NOMO-1 (cell line): ENCODE measurements at regions not wholly inside any gene's neighbourhood (a gene's known extent, or its start where the extent isn't known, plus 50 kb on each side); places are given as distances from the start of the nearest gene placed in this dataset.
"Not testable (repeated sequence)": the region's sequence is repeated elsewhere in the genome, so short reads cannot be mapped to it uniquely, and the experiment has no call there.

ENCODE experiments used
- DNase-seq, 2 experiments: peaks; one replicate each; lab custom pipeline; 2025; ENCODE audit not compliant: unreplicated experiment in 2 of 2; lab: John Stamatoyannopoulos, UW

DNA sequence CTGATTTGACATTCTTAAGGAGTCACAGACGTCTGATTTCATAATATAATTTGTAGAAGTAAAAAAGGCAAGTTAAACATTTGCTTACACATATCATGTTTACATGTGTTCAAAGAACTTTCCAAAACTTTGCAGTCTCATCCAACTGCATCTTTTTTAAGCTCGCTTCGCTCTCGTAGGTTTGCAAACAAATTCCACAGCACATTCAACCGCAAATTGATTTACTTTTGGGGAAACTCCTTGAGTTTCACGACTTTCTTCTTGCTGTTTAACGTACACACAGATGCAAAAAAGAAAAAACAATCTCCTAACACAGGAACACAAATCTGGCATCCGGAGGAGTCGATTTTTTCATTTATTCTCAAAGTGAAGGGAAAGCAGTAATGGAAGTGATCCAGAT is 1149.5 kb downstream of the VRK1 start:
- DNase-seq: no peak

DNA sequence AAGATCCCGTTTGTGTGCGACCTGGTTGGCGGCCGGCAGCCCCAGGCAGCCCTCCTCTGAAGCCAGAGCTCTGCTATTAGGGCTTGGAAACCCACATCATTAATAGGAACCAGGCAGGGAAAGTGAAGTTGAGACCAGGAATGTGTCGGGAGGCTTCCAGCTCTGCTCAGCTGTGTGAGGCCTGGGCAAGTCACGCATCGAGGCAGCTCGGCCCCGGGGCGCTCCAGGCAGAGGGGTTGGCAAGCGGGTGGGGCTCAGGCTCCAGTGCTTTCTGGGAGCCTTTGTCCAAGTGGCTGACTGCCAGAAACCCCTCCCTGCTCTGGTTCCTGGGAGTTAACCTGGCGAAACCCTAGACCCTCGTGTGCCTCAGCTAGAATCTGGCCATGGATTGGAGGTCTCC is 1151.7 kb downstream of the VRK1 start:
- no peak for DNase-seq

DNA sequence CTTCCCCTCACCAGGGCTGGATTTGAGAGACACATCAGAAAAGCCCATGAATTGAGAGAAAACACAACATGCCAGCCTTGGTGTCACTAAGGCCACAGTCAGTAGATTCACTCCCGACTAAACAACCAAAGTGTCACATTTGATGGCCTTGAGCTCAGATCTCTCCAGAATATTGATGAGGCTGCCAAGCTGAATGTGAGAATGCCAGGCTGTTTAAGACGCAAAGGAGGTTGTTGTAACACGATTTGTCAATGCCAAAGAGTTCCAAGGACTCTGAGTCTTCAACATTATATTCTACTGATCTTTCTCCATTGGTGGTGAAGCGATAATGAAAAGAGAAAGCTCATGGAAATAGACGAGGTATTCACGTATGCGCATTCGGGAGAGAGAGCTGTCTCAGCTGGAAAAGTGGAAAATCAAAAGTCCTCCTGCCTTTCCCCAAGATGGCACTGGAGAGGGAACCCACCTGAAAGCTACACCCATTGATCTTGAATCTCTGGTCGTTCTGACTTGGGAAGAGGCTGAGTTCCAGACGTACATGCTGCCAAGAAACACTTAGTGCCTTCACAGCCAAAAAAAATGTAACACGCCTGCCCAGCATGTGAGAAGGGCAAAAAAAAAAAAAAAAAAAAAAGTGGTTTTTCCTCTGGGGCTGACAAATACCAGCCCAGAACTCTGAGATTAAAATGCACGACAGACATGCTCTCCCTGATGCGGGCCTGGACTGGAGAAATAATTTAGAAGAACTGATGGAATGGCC is 1159.6 kb downstream of the VRK1 start:
- no peak for DNase-seq

DNA sequence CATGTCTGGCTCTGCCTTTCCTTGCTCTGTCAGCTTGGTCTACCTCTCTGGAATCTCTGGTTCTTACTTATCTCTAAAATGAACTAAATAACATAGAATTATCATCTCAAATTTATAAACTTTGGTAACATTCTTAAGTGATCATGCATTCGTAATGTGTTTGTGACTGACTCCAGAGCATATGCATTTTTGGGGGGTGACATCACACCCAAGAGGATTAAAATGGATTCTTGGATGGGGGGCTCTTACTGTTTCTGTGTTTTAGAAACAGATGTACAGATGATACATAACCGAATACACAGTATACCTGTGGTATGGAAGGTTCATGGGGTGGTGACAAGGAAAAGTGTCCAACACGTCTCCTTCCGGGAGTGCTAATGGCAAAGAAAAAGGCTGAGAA is 1162.1 kb downstream of the VRK1 start:
- no peak for DNase-seq

DNA sequence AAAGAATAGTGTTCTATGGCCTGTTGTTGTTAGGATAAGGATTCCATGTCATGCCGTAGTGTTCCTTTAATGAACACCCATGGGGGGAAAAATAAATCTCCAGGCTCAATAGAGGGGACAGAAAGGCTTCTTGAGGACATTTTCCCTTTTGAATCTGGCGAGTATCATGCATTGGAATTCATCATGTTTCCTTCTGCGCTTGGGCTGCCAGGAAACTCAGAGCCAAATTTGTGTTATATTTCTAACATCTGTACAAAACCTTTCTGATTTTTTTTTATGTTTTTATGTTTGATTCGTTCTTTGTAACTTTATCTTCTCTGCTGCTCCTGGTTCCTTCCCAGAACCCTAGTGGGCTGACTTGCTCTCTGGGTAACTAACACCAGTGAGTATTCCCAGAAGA is 1163.3 kb downstream of the VRK1 start:
- no peak for DNase-seq

DNA sequence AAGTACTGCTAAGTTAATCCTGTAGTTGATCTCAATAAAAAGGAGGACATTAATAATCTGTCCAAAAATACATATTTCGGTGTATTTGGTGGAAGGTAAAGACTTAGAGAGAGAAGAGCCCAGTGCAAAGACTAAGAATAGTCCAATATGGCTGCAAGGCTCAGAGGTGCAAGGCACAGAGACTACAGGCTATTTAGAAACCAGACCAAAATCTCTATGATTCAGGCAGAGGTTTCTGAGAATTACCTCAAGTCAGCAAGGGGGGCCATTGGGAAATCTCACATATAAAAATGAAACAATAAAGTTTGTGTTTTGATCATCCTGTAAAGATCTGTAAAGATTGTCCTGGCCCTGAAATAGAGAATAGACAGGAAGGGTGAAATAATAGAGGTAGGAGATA is 1173.0 kb downstream of the VRK1 start:
- DNase-seq: no peak

DNA sequence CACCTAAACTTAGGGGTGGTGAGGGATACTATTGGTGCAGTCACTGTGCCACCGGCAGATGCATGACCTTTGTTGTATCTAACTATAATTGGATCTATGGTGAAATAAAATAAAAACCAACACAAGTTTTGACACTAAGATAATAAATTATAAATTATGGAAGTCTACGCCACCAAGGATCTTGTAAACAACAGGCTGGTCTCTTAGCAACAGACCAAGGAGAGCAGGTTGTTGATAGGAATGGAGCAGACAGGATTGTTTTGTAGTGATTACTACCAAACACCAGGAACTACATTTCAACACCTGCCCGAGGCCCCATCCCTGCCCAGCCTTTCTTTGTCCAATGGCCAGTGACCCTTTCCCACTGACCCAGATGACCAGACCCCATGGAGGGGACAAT is 1178.0 kb downstream of the VRK1 start:
- no peak for DNase-seq

DNA sequence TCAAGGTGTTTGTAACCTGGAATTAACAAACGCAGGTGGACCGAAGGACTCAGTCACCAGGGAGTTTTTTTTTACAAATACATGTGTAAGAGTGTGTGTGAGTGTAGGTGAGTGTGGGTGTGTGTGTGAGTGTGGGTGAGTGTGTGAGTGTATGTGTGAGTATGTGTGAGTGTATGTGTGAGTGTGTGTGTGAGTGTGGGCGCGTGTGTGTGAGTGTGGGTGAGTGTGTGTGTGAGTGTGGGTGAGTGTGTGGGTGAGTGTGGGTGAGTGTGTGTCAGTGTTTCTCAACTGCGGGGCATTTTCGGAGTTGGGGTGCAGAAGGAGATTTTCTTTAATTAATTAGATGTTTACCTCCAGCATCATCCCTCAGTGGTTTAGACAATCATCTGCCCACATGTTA is 1178.8 kb downstream of the VRK1 start:
- no peak for DNase-seq

DNA sequence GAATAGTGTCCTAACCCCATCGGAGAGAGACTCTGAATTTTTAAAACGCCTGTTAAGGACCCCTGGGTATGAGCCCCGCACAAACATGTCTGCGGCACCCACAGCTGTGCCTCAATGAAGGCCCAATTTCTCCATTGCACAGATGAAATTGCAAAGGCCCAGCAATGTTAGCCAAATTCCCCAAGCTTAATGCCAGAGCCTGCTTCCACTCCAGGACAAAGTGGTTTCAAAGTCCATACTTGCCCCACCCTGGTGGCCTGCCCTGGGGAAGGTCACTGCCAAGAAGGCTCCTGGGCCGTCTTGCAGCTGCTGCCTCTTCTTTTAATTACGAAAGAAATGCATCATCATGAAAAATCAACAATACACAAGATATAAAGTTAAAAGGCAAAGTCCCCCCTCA is 1179.7 kb downstream of the VRK1 start:
- DNase-seq: no peak

DNA sequence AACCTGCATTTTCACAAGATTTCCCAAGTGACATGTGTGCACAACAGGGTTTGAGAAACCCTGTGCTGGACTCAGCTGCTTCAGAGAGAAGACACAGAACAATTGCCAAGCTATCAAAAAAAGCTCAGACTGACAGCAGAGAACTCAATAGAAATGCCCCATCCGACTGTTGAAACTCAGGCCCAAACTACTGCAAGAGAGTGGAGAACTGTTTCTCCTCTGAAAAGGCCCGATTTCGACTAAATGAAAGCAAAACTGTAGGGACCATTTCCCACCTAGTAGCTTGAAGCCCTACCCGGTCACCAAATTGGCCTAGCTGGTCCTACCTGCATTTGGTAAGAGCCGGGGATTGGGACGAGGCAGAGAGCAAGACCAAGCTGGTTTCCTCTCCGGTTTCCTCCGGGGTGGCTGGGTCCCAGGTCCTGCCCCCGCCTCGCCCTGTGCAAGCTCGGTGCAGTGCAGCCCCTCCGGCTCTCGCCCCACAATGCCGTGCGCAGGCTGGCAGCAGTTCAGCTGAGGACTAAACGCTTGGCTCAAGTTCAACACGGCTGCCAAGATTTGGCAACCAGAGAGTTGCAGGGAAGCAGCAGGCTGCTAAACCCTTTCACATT is 1180.6 kb downstream of the VRK1 start:
- no peak for DNase-seq

DNA sequence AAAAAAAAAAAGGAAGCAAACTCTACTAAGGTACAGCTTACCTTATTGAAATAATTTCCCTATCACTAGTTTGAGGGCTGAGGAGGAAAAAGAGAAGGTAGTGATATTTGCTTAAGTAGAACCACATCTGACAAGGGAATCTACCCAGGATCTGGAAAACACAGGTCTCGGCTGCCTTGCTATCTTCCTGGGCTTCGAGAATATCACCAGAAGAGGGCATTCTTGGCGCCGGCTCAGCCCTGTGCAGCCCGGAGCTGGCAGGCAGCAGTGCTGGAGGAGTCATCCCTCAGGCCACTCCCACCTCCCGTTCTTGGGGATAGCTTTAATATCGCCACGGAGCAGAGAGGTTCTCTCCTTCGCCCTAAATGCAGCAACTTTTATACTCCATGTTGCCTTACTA is 1181.2 kb downstream of the VRK1 start:
- DNase-seq: no peak

DNA sequence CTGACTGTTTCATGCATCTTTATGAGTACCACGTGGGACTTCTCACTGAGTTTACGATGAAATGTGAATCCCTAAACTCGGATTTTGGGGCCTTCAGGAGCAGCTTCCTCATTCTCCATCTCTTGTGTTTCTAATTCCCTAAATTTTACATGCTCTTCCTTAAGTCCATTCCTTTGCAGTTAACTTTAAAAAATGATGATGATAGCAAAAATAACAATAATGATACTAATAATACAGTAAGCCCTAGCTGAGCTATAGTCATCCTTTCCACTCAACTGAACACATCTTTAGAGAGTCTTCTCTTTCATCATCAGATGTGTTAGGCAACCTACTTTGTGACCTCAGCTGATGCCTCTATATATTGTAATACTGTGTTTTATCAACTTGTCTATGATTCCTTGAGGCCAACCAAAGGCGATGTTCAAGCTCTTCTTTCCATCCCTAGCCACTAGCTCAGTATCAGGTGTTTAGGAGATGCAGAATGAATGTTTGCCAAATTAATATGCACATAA is 1196.4 kb downstream of the VRK1 start:
- no peak for DNase-seq

DNA sequence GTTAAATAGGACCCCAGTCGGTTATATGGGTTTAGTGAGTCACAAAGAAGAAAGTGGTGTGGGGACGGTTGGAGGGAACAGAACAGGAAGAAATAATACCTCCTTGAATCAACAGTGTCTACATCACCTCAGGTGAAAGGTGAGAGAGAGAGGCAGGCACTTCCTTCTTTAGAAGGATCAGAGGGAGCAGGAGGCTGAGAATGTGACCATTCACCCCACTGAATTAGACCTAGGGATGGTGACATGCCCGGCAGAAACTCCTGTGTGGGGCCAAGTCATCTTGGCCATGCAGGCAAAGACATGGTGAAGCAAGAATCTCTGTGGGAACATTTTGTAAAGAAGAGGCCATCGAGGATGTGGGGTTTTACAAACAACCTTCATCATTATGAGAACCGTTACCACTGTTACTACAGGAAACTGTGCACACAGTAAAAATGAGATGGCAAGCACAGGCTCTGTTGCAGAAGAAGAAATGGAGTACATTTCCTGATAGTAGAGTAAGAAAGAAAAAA is 1196.9 kb downstream of the VRK1 start:
- no peak for DNase-seq

DNA sequence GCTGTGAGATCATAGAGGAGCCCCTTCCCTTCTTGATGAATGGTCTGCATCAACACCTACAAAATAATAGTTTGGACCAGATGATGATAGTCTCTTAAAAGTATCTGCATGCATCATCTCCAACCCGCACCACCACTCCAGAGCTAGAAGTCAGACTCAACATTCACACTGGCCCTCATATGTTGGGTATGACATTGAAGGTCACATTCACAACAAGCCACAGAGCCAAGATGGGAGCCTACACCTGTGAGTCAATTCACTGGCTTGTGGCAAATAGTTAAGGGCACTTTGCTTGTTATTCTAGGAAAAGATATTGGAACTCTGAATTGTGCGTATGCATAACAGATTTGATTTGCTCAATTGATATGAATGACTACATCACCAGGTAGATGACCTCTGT is 1197.9 kb downstream of the VRK1 start:
- no peak for DNase-seq

DNA sequence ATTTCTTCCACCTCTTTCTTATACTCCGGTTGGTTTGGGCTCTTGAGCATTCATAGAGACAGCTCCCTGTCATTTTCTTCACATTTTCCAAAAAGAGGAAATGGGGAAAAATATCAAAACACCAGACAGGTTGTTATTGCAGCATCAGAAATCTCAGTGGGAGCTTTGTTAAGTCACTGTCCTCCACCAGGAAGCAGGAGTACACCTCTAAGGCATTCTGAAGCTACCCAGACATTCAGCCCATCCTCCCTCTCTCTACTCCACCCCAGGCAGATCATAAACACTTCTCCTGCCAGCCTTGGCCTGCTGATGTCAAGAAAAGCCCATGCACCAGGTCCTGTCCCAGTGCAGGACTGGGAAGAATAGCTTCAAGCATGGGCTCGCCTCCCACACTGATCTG is 1198.3 kb downstream of the VRK1 start:
- no peak for DNase-seq

DNA sequence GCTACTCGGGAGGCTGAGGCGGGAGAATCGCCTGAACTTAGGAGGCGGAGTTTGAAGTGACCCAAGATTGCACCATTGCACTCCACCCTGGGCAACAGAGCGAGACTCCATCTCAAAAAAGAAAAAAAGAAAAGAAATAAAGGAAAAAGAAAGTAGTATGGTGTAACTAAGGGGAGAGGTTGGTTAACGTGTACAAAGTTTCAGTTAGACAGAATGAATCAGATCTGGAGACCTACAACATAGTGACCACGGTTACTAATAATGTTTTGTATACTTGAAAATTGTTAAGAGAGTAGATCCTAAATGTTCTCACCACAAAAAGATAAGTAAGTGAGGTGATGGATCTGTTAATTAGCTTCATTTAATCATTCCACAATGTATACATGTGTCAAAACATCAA is 1208.8 kb downstream of the VRK1 start:
- no peak for DNase-seq

DNA sequence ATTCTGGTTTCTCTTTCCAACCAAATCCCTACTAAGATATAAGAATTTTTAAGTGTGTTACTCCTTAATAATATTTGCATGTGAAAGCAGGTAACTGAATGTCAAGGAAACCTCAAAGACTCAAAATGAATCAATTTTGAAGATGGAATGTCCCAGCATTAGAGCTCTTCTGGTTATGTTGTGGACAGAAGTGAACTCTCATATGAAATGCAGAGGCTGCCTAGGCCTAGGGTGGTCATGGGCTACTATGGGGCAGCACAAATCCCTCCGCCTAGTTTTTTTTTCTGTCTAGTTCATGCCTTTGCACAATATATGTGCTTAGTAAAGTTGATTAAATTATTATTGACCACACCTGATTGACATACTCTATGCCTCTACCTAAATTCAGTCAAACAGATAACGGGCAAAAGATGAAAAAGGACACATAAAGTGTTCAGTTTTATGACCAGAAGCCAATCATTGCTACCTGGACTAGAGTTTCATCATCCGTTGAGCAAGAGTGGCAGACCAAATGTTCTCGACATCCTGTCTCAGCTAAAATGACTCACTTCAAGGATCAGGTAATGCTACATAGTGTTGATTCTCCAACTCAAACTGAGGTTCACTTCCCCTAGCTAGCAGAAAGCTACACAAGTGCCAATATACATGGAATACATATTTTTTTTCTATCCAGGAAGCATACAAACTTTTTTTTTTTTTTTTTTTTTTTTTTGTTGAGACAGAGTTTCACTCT is 1211.4 kb downstream of the VRK1 start:
- no peak for DNase-seq

DNA sequence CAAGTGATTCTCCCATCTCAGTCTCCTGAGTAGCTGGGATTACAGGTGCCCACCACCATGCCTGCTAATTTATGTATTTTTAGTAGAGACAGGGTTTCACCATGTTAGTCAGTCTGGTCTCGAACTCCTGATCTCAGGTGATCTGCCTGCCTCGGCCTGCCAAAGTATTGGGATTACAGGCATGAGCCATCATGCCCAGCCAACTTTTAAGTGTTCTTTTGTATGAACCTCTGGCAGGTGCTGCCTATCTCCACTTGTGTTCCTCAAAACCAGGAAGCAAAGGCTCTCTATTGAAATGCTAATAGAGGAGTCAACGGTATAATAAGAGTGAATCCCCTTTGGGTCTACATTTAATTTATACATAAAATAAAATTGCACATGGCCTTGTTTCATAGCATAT is 1212.0 kb downstream of the VRK1 start:
- DNase-seq: not testable (repeated sequence)

DNA sequence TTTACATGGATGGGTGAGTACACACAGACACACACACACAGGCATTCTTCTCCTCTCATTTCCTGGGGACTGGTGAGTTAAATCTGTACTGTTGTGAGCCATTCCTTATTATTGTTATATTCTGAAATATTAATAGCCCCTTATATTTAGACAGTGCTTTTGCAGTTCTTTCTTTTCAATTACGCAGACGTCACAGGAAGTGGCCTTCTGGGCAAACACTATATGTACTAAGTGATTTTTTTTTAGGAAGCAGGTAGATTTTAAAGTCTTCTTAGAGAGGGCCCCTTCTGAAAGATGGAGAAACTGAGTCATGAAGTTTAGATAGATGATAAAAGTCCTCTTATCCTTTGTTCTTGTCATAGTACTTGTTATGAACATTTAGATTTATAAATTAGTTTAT is 1213.6 kb downstream of the VRK1 start:
- DNase-seq: no peak

DNA sequence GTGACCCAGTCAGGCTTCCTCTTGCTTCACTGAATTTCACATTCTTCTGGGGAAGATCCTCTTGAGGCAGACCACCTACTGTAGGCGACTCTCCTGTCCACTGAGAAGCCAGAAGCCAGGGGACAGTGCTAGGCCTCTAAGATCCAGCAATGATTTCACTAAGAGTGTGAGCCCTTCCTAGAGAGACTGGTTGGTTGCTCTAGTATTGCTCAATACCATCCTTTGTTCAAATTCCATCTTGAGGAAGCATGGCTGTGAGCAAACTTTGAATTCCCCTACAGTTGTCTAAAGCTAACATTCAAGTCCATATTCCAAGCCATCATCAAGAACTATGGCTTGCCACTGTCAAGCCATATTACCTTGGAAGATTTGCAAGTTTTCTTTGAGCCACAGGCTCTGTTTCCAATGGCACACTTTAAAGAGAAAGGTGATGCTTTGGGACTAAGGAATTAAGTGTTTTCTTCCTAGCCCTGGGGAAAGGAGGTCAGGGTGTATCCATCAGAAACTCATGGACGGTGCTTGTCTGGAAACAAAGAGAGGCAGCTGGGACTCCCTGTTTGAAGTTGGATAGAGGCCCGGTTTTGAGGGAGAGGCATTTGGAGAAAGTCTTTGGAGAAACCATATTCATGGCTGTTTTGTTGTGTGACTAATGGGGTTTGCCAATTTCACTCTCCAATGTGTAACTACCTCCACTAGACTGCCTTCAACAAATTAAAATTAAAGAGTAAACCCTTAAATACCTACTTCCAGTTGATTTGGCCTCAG is 1217.9 kb downstream of the VRK1 start:
- no peak for DNase-seq

DNA sequence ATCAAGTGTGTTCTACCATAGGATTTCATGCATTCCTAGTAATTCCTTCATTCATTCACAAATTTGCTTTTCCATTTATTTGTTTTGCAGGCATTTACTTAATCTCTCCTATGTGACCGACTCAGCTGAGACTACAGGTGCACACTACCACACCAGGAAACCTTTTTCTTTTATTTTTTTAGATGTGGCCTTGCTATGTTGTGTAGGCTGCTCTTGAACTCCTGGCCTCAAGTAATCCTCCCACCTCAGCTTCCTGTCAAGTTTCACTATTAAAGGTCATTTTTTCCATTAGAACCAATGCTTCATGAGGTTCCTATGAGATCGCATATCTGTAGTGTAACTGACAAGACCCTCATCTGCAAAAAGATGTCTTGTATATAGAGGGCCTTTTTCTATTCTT is 1218.7 kb downstream of the VRK1 start:
- DNase-seq: no peak
